GM18909 (cell line): ENCODE measurements at regions not wholly inside any gene's neighbourhood (a gene's known extent, or its start where the extent isn't known, plus 50 kb on each side); places are given as distances from the start of the nearest gene placed in this dataset.

ENCODE experiments used
- ATAC-seq: cut with Tn5 transposase; IDR thresholded peaks from one replicate; pipeline ENCODE4 v1.9.1; 2021; ENCODE audit warnings: mild to moderate bottlenecking; ENCODE audit not compliant: unreplicated experiment, poor library complexity

DNA sequence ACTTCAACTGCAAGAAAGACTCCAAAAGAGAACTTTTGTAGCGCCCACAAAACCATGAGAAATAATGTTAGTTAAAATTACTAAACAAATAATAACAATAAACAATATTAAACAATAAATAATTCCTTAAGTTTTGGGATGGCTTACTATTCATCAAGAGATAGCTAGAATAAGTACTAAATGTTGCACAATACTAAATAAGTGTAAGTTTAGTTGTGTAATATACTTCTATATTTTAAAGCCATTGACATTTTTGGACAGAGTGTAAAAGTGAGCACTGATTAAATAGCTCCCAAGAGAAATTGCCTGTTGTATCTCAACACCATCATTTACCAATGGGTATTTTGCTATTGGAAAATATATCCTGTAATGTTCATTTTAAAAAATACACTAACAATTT lies 166.7 kb downstream of the ALG10 start:
- ATAC-seq: no peak

DNA sequence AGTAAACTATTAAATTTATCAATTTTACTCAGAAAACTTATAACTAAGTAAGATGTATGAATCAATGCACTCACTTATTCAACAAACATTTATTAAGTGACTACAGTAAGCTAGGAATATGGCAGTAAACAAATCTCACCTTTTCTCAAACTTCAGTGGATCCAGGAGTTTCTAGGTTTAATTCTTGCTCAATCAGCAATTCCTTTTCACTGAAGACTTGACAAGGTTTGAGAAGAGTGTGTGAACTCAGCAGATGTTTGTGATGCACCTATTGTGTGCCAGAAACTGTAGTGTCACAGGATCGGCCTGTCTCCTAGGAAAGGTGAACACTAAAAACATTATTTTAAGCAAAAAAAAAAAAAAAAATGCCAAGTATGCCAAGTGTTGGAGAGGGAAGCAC lies 167.8 kb downstream of the ALG10 start:
- no peak for ATAC-seq

DNA sequence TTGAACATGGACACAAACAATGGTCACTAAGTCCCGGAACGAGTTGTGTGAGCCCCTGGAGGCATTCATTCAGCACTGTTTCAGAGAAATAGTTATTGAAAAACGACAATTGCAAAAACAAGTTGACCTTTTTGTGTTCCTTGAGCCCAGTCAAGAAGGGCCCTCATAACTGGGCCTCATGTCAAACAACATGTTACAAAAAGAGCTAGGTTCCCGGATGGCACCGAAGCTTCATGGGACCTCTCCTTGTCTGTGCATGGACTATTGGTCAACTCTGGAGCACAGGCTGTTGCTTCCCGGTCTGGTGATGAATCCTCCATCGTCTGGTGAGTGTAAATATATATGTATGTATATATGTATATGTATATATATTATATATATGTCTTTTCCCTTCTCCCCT lies 176.6 kb downstream of the ALG10 start:
- no peak for ATAC-seq

DNA sequence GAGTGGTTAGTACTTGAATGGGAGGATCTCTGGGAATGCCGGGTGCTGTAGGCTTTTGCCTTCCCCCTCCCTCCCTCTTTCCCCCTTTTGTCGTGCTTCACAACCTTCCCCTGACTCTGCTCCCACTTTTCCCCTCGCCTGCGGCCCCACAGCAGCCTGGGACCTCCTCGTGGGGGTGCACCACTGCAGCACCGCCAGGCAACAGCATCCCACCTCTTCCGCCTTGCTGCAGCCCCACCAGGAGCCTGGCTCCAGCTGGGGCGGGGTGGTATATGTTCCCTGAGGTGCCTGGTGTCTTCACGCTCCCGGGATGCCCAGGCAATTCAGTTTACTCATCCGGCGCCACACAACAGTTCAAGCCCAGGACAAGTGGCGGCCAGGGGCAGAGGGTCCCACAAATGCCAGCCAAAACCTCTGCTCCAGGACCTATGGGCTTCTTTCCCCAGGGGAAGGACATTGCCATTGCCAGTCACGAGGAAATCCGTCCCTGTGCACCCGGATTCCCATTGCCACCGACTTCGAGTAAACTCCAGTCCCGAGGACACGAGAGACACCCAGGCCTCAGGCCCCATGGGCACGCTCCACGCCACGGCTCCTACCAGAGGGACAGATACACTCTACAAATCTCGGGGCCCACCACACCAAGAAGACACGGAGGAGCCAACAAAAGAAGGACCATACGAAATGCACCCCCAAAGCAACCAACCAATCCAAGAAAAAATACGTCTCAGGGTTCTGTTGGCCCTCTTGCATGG lies 181.7 kb downstream of the ALG10 start:
- no peak for ATAC-seq

DNA sequence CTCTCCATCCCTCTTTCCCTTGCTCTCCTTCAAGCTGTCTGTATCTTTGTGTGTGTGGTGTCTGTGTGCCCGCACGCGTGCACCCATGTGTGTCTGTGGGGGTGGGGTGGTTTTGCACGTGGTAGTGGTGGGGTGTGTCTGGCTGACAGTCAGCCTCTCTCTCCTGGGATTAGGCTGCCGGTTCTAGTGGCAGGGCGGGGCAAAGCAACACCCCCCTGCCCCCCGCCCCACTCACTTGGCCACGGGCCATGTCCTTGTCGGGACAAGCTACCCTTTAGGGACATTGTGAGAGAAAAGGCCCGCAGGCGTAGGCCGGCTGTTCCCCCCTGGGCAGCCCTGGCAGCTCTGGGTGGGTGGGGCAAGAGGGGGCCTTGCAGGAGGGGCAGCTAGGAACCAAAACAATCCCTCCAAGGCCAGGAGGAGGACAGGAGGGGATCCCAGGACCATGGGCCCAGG lies 182.6 kb downstream of the ALG10 start:
- no peak for ATAC-seq

DNA sequence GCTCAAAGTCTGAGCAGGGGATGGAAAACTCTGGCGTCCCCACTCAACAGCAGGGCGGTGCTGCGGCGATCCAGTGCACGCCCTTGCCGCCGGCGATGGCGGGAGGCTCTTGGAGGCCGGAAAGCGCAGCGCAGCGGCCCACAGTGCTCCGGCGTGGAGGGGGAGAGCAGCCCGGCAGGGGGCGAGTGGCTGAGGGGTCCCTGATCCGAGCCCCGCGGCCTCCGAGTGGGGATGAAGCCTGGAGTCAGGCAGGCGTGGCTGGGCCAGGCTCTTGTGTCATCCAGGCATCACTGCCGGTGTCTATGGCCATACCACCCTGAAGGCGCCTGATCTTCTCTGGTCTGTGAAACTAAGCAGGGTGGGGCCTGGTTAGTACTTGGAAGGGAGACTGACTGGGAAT lies 183.1 kb downstream of the ALG10 start:
- no peak for ATAC-seq

DNA sequence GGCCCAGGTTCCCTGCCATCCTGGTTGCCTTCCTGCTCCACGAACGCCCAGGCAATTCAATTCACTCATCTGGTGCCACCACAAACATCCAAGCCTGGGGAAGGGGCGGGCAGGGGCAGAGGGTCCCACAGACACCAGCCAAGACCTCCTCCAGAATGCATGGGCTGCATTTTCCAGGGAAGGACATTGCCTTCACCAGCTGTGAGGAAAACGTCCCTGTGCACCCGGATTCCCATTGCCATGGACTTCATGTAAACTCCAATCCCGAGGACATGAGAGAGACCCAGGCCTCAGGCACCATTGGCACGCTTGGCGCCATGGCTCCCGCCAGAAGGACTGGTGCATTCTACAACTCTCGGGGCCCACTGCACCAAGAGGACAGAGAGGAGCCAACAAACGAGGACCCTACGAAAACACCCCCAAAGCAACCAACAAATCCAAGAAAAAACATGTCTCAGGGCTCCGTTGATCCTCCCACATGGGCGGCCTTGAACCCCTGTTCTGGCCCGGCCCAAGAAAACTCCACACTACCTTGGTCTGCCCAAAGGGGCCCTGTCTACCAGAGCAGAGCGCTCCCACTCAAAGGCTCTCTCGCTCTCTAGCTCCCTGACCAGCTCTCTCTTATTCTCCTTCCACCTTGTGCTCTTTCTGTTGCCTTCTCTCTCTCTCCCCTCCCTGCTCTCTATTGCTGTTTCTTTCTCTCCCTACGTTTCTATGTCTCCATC lies 183.9 kb downstream of the ALG10 start:
- no peak for ATAC-seq

DNA sequence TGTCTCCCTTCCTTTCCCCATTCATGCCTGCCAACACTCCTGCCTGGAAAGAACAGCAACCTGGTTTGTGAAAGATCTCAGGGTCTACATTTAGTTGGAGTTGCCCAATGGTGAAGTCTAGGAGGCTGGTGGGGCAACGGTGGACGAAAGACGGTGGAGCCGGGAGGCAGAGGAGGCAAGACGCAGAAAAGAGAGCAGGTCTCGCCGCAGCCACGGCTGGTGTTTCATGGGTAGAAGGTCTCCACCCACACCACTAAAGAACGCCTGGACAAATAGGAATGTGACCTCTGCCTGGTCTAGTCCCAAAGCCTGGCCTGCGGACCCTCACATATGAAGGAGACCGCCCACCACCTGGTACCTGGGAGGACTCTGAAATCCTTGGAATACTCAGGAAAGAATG lies 185.6 kb downstream of the ALG10 start:
- ATAC-seq: no peak

DNA sequence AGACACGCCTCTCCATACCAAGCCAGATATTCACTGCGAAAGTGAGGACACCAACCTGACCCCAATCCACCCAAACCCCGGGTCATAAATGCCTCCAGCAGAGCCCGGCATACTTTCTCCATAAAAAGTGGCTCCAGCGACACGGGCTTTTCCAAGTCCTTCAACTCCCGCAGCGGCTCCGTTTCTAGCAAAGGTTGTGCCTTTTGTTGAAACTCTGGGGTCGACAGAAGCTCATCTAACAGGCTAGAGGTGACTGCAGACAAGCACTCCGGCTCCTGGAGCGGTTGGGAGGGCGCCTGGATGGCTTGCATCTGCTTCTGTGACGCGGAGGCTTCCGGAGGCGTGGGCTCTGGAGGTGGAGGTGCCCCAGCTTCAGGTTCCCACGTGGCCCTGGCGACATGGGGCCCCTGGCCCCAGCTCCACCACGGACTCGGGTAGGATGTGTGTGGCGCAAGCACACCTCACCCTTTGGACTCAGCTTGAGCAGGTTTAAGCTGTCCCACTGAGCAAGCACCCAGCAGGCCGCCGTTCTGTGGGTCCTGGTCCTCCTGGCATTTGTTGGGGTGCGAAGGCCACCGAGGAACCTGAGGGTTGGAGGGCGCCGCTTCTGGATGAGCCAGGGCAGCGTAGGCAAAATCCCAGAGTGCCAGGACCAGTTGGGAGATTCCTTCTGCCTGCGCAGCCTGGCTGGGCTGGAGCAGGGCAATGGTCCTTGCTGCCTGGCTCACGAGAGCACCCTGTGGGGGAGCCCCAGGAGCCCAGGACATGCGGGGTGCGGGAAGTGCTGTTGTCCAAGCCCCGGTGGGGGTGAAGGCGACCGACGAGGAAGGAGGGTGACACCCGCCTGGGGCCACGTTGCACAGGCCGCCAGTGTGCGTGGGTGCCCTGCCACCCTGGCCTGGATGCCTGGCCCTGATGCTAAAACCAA lies 186.3 kb downstream of the ALG10 start:
- no peak for ATAC-seq

DNA sequence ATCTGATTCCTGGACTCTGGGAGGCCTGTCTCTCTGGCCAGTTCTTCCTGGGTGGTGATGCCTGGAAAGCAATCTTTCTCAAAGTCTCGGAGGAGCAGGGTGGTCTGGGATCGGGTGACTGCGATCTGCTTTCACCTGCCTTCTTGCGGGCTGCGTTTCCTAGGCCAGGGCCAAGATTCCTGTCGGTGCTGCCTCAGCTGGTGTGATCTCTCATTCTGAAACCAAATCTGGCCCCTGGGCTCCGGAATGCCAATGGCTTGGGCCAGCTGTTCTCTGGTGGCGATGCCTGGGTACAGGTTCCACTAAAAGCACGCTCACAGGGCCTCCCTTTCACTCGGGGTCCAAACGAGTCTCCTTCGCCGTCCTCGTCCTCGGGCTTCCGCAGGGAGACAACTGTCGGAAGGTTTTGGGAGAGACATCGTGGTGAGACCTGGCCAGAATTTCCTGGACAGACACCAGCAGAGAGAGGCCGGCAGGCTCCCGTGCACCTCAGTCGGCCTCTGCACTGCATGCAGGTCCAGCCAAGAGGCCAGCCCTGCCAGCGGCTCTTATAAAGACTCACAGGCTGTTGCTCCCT lies 187.1 kb downstream of the ALG10 start:
- ATAC-seq: no peak

DNA sequence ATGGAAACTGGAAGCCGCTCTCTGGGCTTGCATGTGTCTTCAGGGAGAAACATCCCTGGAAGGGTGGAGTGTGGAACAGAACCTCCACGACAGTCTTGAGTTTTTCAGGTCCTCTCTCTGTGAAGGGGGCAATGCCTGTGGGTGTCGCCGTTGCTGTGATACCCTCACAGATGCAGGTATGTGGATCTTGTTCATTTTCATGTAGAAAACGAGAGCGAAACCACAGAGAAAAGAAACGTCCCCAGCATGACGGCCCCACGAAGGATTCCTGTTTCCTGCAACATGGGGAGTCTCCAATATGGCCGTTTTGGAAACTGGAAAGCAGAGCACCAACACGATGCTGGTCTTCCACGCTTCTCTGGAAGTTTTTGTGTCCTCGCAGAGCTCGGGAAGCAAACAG lies 187.9 kb downstream of the ALG10 start:
- no peak for ATAC-seq

DNA sequence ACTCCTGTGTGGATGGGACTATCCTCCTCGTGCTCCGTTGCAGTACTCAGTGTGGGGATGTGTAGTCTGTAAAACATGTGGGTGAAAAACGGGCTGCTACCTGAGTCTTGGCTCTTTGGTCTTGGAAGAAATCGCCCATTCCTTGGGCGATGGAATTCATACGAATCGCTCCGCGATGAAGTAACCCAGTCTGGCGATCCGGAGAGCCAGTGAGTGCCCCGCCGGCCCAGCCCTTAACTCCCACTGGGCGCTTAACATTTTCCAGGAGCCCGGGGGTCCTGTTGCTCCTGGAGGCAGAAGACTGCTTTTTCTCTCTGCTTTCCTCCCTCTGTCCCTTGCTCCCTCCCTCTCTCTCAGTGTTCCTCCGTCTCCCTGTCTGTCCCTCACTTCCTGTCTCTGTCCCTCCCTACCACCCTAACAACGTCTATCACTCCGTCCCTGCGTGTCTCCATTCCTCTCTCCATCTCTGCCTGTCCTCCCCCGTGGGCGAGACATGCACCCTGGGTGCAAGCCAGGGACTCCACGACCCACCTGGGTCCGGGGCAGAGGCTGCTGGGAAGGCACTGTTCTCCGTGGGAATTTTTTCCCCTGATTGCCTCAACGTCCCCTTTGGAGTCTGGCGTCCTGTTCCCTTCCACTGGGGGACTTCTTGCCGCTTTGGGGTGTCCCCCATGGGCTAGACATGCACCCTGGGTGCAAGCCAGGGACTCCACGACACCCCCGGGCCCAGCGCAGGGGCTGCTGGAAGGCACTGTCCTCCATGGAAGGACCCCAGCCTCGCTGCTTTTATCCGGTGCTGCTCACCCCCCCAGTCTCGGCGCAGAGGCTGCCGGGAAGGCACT lies 188.6 kb downstream of the ALG10 start:
- no peak for ATAC-seq

DNA sequence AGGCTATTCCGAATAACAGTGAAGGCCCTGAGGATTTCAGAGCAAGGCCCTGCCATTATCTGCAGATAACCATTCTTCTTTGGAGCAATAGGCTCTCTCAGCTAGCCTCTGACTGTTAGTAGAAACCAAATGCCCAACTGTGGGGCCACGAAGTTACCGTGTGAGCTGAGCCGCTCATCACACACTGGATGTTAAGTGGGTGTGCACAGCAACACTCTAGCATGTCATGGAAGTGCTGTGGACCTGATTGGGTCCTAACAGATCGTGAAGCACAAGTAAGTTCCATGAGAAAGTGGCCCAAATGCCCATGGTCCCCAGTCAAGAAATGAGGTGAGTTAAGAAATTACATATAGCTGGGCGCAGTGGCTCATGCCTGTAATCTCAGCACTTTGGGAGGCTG lies 190.4 kb downstream of the ALG10 start:
- no peak for ATAC-seq

DNA sequence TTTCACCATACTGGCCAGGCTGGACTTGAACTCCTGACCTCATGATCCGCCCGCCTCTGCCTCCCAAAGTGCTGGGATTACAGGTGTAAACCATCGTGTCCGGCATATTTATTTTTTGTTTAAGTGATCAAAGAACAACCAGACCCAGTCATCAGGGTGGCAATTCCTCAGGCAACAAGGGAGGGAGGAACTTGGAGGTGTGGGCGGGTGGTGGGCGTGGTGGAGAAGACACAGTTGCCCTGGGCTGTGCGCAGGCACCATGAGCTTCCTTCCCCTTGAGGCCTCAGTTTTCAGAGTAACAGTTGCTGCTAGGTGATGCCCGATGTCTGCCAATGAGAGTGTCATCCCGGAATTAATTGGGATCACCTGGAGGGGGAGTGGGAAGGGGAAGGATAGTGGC lies 191.7 kb downstream of the ALG10 start:
- ATAC-seq: no peak

DNA sequence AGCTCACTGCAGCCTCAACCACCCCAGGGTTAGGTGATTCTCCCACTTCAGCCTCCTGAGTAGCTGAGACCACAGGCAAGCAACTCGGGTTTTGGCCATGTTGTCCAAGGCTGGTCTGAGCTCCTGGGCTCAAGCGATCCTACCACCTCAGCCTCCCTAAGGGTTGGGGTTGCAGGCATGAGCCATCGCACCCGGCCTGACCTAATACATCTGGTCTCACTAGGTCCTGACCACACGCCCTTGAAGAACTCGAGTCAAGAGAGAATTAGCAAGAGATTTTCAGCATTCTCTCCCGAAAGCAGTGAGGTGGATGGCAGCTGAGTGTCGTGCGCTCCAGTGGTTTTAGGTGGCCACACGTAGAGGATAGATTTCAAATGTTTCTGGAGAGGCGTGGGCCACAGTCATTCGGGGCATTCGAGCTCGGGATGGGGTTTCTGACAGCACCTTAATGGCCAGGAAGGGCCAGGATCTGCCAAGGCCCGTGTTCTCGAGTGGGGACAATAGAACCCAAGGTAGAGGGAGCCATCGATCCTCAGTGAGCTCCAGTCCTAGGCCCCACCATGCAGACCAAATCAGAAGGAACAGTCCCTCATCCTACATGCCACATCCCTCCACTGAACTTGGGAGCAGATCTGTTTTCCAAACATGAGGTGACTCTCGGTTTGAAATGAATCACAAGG lies 193.1 kb downstream of the ALG10 start:
- ATAC-seq: no peak

DNA sequence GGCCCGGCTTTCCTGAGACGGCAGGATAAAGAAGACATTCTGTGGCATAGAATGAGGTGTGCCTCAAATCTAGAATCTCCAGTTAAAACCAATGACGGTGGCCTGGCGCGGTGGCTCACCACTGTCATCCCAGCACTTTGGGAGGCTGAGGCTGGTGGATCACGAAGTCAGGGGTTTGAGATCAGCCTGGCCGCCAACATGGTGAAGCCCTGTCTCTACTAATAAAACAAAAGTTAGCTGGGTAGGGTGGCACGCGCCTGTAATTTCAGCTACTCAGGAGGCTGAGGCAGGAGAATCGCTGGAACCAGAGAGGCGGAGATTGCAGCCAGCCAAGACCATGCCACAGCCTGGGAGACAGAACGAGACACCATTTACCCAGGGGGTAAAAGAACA lies 193.6 kb downstream of the ALG10 start:
- ATAC-seq: no peak

DNA sequence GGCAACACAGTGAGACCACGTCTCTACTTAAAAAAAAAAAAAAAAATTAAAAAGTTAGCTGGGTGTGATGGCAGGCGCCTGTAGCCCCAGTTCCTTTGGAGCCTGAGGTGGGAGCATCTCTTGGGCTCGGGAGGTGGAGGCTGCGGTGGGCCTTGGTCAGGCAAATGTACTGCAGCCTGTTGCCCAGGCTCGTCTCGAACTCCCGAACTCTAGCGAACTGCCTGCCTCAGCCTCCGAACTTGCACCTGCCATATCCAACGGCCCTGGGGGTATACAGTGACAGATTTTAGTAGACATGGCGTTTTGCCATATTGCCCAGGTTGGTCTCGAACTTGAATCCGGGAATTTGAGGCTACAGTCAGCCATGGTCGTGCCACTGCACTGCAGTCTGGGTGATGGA lies 195.4 kb downstream of the ALG10 start:
- ATAC-seq: no peak

DNA sequence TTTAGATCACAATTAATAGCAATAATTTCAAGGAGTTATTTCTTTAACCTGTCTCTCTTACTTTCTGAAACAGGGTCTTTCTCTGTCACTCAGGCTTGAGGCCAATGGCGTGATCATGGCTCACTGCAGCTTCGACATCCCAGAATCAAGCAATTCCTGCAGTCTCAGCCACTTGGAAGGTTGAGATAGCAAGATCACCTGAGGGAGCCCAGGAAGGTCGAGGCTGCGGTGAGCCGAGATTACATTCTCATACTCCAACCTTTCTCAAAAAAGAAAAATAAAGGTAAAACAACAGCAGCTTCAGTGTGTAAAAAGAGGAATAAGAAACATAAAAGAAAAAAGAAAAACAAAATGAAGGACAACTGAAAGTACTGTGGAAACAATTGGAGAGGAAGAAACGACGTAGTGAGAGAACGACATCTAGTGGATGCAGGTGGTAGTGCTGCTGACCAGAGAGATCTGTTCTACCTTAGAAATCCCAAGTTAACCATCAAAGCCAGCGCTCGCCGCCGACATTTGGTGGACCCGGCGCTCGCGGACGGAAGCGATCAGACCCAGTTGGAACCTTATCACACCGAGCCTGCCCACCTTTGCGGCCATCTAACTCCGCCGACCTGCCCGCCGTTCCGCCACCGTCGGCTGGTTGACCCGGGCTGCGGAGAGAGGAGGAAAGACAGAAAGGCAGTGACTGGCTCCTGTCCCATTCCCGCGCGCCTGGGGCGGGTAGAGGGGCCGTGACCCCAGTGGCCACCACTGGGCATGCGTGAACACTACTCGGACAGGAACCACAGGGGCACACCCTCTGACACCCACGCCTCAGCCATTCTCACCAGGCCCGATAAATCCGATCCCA lies 196.1 kb downstream of the ALG10 start:
- peak; percentile 92 for ATAC-seq
